ENCODE measurements at regions not wholly inside any gene's neighbourhood (a gene's known extent, or its start where the extent isn't known, plus 50 kb on each side); places are given as distances from the start of the nearest gene placed in this dataset.

DNA sequence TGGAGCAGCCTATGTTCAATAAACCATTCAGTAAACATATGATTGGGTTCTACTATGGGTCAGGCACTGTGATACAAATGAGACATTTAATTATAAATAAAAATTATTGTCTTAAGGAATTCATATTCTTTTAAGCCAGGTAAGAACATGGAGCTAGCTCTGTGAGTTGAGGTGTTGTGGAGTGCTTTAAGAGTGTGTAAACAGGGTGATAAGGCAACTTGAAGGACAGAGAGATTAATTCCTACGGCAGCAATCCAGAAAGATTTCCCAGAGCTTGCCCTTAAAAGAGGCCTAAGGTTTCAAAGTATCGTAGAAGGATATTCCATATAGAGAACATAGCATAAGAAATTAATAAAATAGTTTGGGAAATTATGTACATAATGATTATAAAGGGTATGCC lies 126.4 kb upstream of the FAT3 start:
- TF ChIP-seq, protein P1, sequence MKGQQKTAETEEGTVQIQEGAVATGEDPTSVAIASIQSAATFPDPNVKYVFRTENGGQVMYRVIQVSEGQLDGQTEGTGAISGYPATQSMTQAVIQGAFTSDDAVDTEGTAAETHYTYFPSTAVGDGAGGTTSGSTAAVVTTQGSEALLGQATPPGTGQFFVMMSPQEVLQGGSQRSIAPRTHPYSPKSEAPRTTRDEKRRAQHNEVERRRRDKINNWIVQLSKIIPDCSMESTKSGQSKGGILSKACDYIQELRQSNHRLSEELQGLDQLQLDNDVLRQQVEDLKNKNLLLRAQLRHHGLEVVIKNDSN (IDR thresholded peaks at IDR 0.05), result no peak
- TF ChIP-seq EGR1 (IDR thresholded peaks at IDR 0.05) (no peak), CREB1 (IDR thresholded peaks at IDR 0.05; ENCODE audit: low read depth) (no peak), FOXM1 (IDR thresholded peaks at IDR 0.05; ENCODE audit: borderline replicate concordance, low read depth) (no peak), EP300 (IDR thresholded peaks at IDR 0.05; ENCODE audit: borderline replicate concordance) (no peak), YY1 (IDR thresholded peaks at IDR 0.05; ENCODE audit: low read depth) (no peak), TAF1 (IDR thresholded peaks at IDR 0.05; ENCODE audit: low read depth) (no peak), NFIC (IDR thresholded peaks at IDR 0.05) (no peak)
- TF ChIP-seq, protein P2, sequence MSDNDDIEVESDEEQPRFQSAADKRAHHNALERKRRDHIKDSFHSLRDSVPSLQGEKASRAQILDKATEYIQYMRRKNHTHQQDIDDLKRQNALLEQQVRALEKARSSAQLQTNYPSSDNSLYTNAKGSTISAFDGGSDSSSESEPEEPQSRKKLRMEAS (IDR thresholded peaks at IDR 0.05), result no peak
- TF ChIP-seq, protein P3, sequence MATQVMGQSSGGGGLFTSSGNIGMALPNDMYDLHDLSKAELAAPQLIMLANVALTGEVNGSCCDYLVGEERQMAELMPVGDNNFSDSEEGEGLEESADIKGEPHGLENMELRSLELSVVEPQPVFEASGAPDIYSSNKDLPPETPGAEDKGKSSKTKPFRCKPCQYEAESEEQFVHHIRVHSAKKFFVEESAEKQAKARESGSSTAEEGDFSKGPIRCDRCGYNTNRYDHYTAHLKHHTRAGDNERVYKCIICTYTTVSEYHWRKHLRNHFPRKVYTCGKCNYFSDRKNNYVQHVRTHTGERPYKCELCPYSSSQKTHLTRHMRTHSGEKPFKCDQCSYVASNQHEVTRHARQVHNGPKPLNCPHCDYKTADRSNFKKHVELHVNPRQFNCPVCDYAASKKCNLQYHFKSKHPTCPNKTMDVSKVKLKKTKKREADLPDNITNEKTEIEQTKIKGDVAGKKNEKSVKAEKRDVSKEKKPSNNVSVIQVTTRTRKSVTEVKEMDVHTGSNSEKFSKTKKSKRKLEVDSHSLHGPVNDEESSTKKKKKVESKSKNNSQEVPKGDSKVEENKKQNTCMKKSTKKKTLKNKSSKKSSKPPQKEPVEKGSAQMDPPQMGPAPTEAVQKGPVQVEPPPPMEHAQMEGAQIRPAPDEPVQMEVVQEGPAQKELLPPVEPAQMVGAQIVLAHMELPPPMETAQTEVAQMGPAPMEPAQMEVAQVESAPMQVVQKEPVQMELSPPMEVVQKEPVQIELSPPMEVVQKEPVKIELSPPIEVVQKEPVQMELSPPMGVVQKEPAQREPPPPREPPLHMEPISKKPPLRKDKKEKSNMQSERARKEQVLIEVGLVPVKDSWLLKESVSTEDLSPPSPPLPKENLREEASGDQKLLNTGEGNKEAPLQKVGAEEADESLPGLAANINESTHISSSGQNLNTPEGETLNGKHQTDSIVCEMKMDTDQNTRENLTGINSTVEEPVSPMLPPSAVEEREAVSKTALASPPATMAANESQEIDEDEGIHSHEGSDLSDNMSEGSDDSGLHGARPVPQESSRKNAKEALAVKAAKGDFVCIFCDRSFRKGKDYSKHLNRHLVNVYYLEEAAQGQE (IDR thresholded peaks at IDR 0.05; ENCODE audit: low read depth), result no peak

Measured in Ishikawa (cell line).